Putamen (tissue), 1 donor: ENCODE measurements at regions not wholly inside any gene's neighbourhood (a gene's known extent, or its start where the extent isn't known, plus 50 kb on each side); places are given as distances from the start of the nearest gene placed in this dataset.
"Not testable (repeated sequence)": the region's sequence is repeated elsewhere in the genome, so short reads cannot be mapped to it uniquely, and the experiment has no call there.

Source experiments
- DNase-seq: peaks from one replicate; pipeline ENCODE4 v3.0.0-alpha.2; 2016; ENCODE audit warnings: low spot score

- DNase-seq = no peak
These were observed 101.7 kb downstream of the BMS1 start for GRCh38 chr10:42883993-42884983.

- no peak for DNase-seq
These were observed 103.1 kb downstream of the BMS1 start for GRCh38 chr10:42885491-42886270.

GRCh38 chr10:42887734-42888503 lies 105.3 kb downstream of the BMS1 start:
- DNase-seq = no peak

- DNase-seq = no peak
These were observed 106.0 kb downstream of the BMS1 start for GRCh38 chr10:42888504-42889095.

- DNase-seq = no peak
These were observed 114.1 kb downstream of the BMS1 start for GRCh38 chr10:42896735-42897134.

GRCh38 chr10:42898037-42898960 lies 115.7 kb downstream of the BMS1 start:
- DNase-seq = no peak

- DNase-seq = no peak
These were observed 116.4 kb downstream of the BMS1 start for GRCh38 chr10:42899036-42899435.

GRCh38 chr10:42900346-42900745 lies 117.8 kb downstream of the BMS1 start:
- not testable (repeated sequence) for DNase-seq

GRCh38 chr10:42911359-42911758 lies 128.8 kb downstream of the BMS1 start:
- DNase-seq = no peak

GRCh38 chr10:42916974-42917373 lies 134.4 kb downstream of the BMS1 start:
- no peak for DNase-seq

- no peak for DNase-seq
These were observed 135.2 kb downstream of the BMS1 start for GRCh38 chr10:42917821-42918220.

GRCh38 chr10:42921951-42922350 lies 139.4 kb downstream of the BMS1 start:
- no peak for DNase-seq

- no peak for DNase-seq
These were observed 141.9 kb downstream of the BMS1 start for GRCh38 chr10:42924484-42924883.

GRCh38 chr10:42926843-42927242 lies 144.2 kb downstream of the BMS1 start:
- DNase-seq = no peak

- DNase-seq = no peak
These were observed 145.5 kb downstream of the BMS1 start for GRCh38 chr10:42928064-42928463.

GRCh38 chr10:42929236-42929635 lies 146.6 kb downstream of the BMS1 start:
- DNase-seq = no peak

- DNase-seq = no peak
These were observed 146.9 kb upstream of the RET start for GRCh38 chr10:42929993-42930392.

GRCh38 chr10:42930516-42931192 lies 146.2 kb upstream of the RET start:
- DNase-seq = no peak

GRCh38 chr10:42932116-42932515 lies 144.8 kb upstream of the RET start:
- DNase-seq = no peak
